LoVo (cell line): ENCODE measurements at regions not wholly inside any gene's neighbourhood (a gene's known extent, or its start where the extent isn't known, plus 50 kb on each side); places are given as distances from the start of the nearest gene placed in this dataset.
"Not testable (repeated sequence)": the region's sequence is repeated elsewhere in the genome, so short reads cannot be mapped to it uniquely, and the experiment has no call there.

Source experiments
- DNase-seq: peaks from one replicate; pipeline ENCODE4 v3.0.0-alpha.2; 2016; ENCODE audit warnings: low spot score

GRCh38 chr1:196002296-196002695 is 605.9 kb downstream of the KCNT2 start:
- DNase-seq = not testable (repeated sequence)

- DNase-seq = no peak
These were observed 607.1 kb downstream of the KCNT2 start for GRCh38 chr1:196001188-196001587.

- no peak for DNase-seq
These were observed 609.2 kb downstream of the KCNT2 start for GRCh38 chr1:195999022-195999421.

GRCh38 chr1:195981448-195982139 is 626.6 kb downstream of the KCNT2 start:
- no peak for DNase-seq

- no peak for DNase-seq
These were observed 628.6 kb downstream of the KCNT2 start for GRCh38 chr1:195979646-195980045.

- DNase-seq = no peak
These were observed 634.8 kb downstream of the KCNT2 start for GRCh38 chr1:195973311-195973904.

GRCh38 chr1:195971589-195971988 is 636.7 kb downstream of the KCNT2 start:
- no peak for DNase-seq

GRCh38 chr1:195970209-195970608 is 638.0 kb downstream of the KCNT2 start:
- no peak for DNase-seq

GRCh38 chr1:195965475-195965874 is 642.8 kb downstream of the KCNT2 start:
- DNase-seq = no peak

GRCh38 chr1:195965036-195965435 is 643.2 kb downstream of the KCNT2 start:
- no peak for DNase-seq

- no peak for DNase-seq
These were observed 643.7 kb downstream of the KCNT2 start for GRCh38 chr1:195964516-195964915.

- DNase-seq = no peak
These were observed 646.2 kb downstream of the KCNT2 start for GRCh38 chr1:195962051-195962450.

GRCh38 chr1:195960580-195960979 is 647.7 kb downstream of the KCNT2 start:
- DNase-seq = no peak

GRCh38 chr1:195958131-195958530 is 650.1 kb downstream of the KCNT2 start:
- no peak for DNase-seq

GRCh38 chr1:195956845-195957244 is 651.4 kb downstream of the KCNT2 start:
- DNase-seq = no peak

- no peak for DNase-seq
These were observed 653.4 kb downstream of the KCNT2 start for GRCh38 chr1:195954848-195955247.

- DNase-seq = no peak
These were observed 656.9 kb downstream of the KCNT2 start for GRCh38 chr1:195951313-195951712.

GRCh38 chr1:195948123-195948895 is 659.9 kb downstream of the KCNT2 start:
- no peak for DNase-seq

GRCh38 chr1:195946500-195946899 is 661.7 kb downstream of the KCNT2 start:
- DNase-seq = no peak

- no peak for DNase-seq
These were observed 666.4 kb downstream of the KCNT2 start for GRCh38 chr1:195941795-195942194.

- no peak for DNase-seq
These were observed 666.9 kb downstream of the KCNT2 start for GRCh38 chr1:195941314-195941713.

GRCh38 chr1:195939844-195940243 is 668.4 kb downstream of the KCNT2 start:
- no peak for DNase-seq
